Lung microvascular endothelial cell (primary cell): ENCODE measurements at regions not wholly inside any gene's neighbourhood (a gene's known extent, or its start where the extent isn't known, plus 50 kb on each side); places are given as distances from the start of the nearest gene placed in this dataset.

ENCODE experiments used
- DNase-seq, 2 donors: peaks; one replicate each; pipeline versions ENCODE4 v3.0.0 to v3.0.0-alpha.2; 2010; ENCODE audit warnings: low read depth in 2 of 2

GRCh38 chr4:182971702-182972101, 54.5 kb upstream of the DCTD start:
- DNase-seq, result no peak

GRCh38 chr4:182969651-182970279, 52.6 kb upstream of the DCTD start:
- no peak for DNase-seq

GRCh38 chr4:182968917-182969650, 51.9 kb upstream of the DCTD start:
- DNase-seq, result no peak

GRCh38 chr4:182967403-182967802, 50.2 kb upstream of the DCTD start:
- no peak for DNase-seq
